ENCODE measurements at regions not wholly inside any gene's neighbourhood (a gene's known extent, or its start where the extent isn't known, plus 50 kb on each side); places are given as distances from the start of the nearest gene placed in this dataset.

- H3K9me3 ChIP-seq (ENCODE audit: low read depth, low read length), result no peaks in the 10 kb centered on the region
- no peaks in the 10 kb centered on the region for H3K36me3 ChIP-seq (ENCODE audit: insufficient read depth, low read length)
- H3K4me3 ChIP-seq, result no peak overlapping the region
- no peak for DNase-seq (ENCODE audit: low read depth, low spot score)
- no peak overlapping the region for H3K27ac ChIP-seq
- TF ChIP-seq EZH2 (IDR thresholded peaks at IDR 0.05) (no peak), POLR2AphosphoS5 (IDR thresholded peaks at IDR 0.05; ENCODE audit: borderline replicate concordance, low read depth, low read length) (no peak), FOXP2 (optimal IDR thresholded peaks at IDR 0.05; ENCODE audit: control extremely low read depth, extremely low read length, insufficient read depth) (no peak)
- no peak overlapping the region for H3K9ac ChIP-seq (ENCODE audit: insufficient read length)
Measured at GRCh38 chr16:85259115-85259831, 147.0 kb upstream of the CIBAR2 start.

DNA sequence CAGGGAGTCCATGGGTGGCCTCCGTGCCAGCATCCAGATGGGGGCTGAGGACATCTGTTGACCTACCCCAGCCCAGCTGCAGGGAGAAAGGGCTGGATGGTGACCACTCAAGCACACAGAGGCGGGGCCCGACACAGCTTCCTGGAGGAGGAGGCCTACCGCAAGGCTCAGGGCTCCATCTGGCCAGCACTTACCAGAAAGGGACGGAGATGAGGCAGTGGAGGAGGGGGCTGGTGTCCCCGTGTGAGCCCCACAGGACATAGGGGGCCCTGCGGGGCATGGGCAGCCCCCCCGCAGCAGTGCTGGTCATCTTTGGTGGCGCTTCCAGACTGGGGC is 147.5 kb upstream of the CIBAR2 start:
- no peak overlapping the region for H3K9ac ChIP-seq (ENCODE audit: insufficient read length)
- no peak overlapping the region for H3K27ac ChIP-seq
- H3K36me3 ChIP-seq (ENCODE audit: insufficient read depth, low read length), result no peaks in the 10 kb centered on the region
- DNase-seq (ENCODE audit: low read depth, low spot score), result no peak
- H3K4me3 ChIP-seq, result no peak overlapping the region
- no peaks in the 10 kb centered on the region for H3K9me3 ChIP-seq (ENCODE audit: low read depth, low read length)
- no peak for TF ChIP-seq EZH2 (IDR thresholded peaks at IDR 0.05)
- TF ChIP-seq FOXP2 (optimal IDR thresholded peaks at IDR 0.05; ENCODE audit: control extremely low read depth, extremely low read length, insufficient read depth), result no peak
- no peak for TF ChIP-seq POLR2AphosphoS5 (IDR thresholded peaks at IDR 0.05; ENCODE audit: borderline replicate concordance, low read depth, low read length)

- DNase-seq (ENCODE audit: low read depth, low spot score), result no peak
- no peak overlapping the region for H3K4me3 ChIP-seq
- H3K27ac ChIP-seq, result no peak overlapping the region
- H3K9me3 ChIP-seq (ENCODE audit: low read depth, low read length), result no peaks in the 10 kb centered on the region
- no peaks in the 10 kb centered on the region for H3K36me3 ChIP-seq (ENCODE audit: insufficient read depth, low read length)
- TF ChIP-seq POLR2AphosphoS5 (IDR thresholded peaks at IDR 0.05; ENCODE audit: borderline replicate concordance, low read depth, low read length), result no peak
- no peak for TF ChIP-seq FOXP2 (optimal IDR thresholded peaks at IDR 0.05; ENCODE audit: control extremely low read depth, extremely low read length, insufficient read depth)
- no peak for TF ChIP-seq EZH2 (IDR thresholded peaks at IDR 0.05)
- H3K9ac ChIP-seq (ENCODE audit: insufficient read length), result no peak overlapping the region
Measured at GRCh38 chr16:85261204-85261603, 148.9 kb upstream of the CIBAR2 start.

DNA sequence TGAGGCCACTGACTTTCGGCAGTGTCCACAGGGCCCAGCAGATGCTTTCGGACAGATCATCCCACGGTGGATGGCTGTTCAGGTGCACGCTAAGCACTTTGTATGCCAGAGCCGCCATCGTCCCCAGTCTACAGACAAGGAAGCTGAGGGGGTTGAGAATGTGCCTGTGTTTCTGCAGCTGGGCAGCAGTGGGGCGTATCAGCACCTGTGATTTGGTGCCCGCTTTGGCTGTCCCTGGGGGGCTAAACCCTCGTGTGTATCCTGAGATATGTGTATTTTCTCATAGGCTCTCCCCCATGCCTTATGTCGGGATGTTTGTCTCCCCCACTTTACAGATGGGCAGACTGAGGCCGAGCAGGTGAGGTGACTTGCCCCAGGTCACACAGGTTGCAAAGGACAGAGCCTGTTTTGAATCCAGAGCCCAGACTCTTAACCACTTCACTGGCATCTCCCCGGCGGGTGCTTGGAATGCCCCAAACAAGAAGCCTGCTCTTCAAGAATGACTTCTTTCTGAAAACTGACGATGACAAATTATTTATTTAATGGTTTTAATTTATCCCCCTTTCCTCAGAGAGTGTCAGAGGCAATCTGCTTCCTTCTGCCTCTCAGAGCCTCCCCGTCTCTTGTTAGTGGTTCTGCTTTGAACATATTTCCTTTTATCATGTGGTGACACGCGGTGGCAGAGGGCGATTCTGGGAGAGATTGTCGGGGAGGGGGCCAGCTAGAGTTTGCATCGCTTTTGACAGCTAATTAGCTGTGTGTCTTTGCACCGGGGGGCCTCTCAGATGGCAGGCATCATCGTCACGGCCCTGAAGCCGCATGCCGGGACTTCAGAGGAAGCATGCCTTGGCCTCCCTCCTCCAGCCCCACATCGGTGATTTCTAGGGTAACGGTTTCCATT is 149.6 kb upstream of the CIBAR2 start:
- no peak for DNase-seq (ENCODE audit: low read depth, low spot score)
- Histone ChIP-seq H3K9me3 (ENCODE audit: low read depth, low read length) (no peaks in the 10 kb centered on the region), H3K9ac (ENCODE audit: insufficient read length) (no peak overlapping the region), H3K36me3 (ENCODE audit: insufficient read depth, low read length) (no peaks in the 10 kb centered on the region), H3K27ac (no peak overlapping the region), H3K4me3 (no peak overlapping the region)
- TF ChIP-seq FOXP2 (optimal IDR thresholded peaks at IDR 0.05; ENCODE audit: control extremely low read depth, extremely low read length, insufficient read depth) (no peak), EZH2 (IDR thresholded peaks at IDR 0.05) (no peak), POLR2AphosphoS5 (IDR thresholded peaks at IDR 0.05; ENCODE audit: borderline replicate concordance, low read depth, low read length) (no peak)

DNA sequence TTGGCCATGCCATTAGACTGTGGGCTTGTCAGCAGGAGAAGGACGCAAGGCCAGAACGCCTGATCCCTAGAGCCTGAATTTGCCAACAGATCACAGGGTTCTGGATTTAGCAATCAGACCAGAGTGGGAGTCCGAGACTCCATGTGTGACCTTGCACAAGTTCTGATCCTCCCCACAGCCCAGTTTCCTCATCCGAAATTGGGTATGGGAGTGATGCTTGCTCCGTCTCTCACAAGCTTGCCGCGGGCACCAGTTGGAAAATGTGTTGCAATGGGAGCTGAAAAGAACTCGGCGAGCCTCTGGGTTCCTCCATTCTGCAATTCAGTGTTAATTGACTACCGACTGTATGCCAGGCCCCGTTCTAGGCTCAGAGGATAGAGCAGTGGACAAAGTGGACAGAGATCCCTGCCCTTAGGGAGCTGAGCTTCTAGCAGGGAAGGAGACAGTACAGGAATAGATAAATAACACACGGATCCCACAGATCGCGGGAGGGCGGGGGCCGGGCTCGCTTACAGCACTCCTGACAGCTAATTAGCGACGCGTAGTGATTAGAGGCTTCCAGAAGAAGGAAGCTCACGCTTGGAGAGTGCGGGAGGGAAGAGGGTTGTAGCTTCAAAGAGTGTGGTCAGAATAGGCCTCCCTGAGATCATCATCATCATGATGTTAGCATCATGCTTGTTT is 150.4 kb upstream of the CIBAR2 start:
- DNase-seq (ENCODE audit: low read depth, low spot score), result no peak
- H3K36me3 ChIP-seq (ENCODE audit: insufficient read depth, low read length), result no peaks in the 10 kb centered on the region
- no peak overlapping the region for H3K27ac ChIP-seq
- H3K9me3 ChIP-seq (ENCODE audit: low read depth, low read length), result no peaks in the 10 kb centered on the region
- no peak for TF ChIP-seq FOXP2 (optimal IDR thresholded peaks at IDR 0.05; ENCODE audit: control extremely low read depth, extremely low read length, insufficient read depth)
- TF ChIP-seq POLR2AphosphoS5 (IDR thresholded peaks at IDR 0.05; ENCODE audit: borderline replicate concordance, low read depth, low read length), result no peak
- TF ChIP-seq EZH2 (IDR thresholded peaks at IDR 0.05), result no peak
- no peak overlapping the region for H3K4me3 ChIP-seq
- H3K9ac ChIP-seq (ENCODE audit: insufficient read length), result no peak overlapping the region

DNA sequence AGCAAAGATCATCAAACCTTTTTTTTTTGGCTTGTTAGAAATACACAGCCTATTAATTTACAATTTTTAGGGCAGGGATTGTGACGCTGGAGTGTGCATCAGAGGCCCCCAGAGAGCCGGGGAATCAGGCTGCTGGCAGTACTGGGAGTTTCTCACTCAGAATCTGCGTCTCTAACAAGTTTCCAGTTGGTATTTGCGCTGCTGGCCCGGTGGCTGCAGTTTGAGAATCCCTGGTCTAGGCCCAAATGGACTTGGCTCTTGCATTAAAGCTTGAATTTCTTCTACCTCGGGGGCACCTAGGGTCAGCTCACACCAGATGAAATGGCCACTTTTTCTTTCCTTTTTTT is 150.9 kb upstream of the CIBAR2 start:
- Histone ChIP-seq H3K9me3 (ENCODE audit: low read depth, low read length) (no peaks in the 10 kb centered on the region), H3K4me3 (no peak overlapping the region), H3K36me3 (ENCODE audit: insufficient read depth, low read length) (no peaks in the 10 kb centered on the region), H3K9ac (ENCODE audit: insufficient read length) (no peak overlapping the region), H3K27ac (no peak overlapping the region)
- TF ChIP-seq POLR2AphosphoS5 (IDR thresholded peaks at IDR 0.05; ENCODE audit: borderline replicate concordance, low read depth, low read length), result no peak
- no peak for TF ChIP-seq FOXP2 (optimal IDR thresholded peaks at IDR 0.05; ENCODE audit: control extremely low read depth, extremely low read length, insufficient read depth)
- TF ChIP-seq EZH2 (IDR thresholded peaks at IDR 0.05), result no peak
- no peak for DNase-seq (ENCODE audit: low read depth, low spot score)

DNA sequence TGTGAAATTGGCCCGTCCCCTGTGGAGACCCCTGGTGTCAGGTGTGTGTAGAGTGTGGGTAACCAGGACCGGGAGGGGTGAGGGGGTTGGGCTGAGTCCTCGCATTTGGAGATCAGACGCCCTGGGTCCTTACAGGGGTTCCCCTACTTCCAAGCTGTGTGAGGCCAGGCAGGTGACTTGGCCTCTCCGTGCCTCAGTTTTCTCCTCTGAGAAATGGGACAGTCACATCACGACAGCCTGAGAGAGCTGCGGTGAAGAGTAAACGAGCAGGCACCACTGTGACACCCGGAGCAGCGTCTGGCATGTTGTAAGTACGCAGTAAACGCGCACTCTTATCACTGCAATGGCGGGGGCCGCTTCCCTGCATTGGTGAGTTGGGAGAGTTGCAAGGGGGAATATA is 152.5 kb upstream of the CIBAR2 start:
- Histone ChIP-seq H3K9ac (ENCODE audit: insufficient read length) (no peak overlapping the region), H3K4me3 (no peak overlapping the region), H3K36me3 (ENCODE audit: insufficient read depth, low read length) (no peaks in the 10 kb centered on the region), H3K27ac (no peak overlapping the region), H3K9me3 (ENCODE audit: low read depth, low read length) (no peaks in the 10 kb centered on the region)
- TF ChIP-seq POLR2AphosphoS5 (IDR thresholded peaks at IDR 0.05; ENCODE audit: borderline replicate concordance, low read depth, low read length), result no peak
- no peak for TF ChIP-seq EZH2 (IDR thresholded peaks at IDR 0.05)
- no peak for TF ChIP-seq FOXP2 (optimal IDR thresholded peaks at IDR 0.05; ENCODE audit: control extremely low read depth, extremely low read length, insufficient read depth)
- no peak for DNase-seq (ENCODE audit: low read depth, low spot score)

- Histone ChIP-seq H3K36me3 (ENCODE audit: insufficient read depth, low read length) (no peaks in the 10 kb centered on the region), H3K9ac (ENCODE audit: insufficient read length) (no peak overlapping the region), H3K4me3 (no peak overlapping the region), H3K27ac (no peak overlapping the region), H3K9me3 (ENCODE audit: low read depth, low read length) (no peaks in the 10 kb centered on the region)
- TF ChIP-seq POLR2AphosphoS5 (IDR thresholded peaks at IDR 0.05; ENCODE audit: borderline replicate concordance, low read depth, low read length), result no peak
- TF ChIP-seq EZH2 (IDR thresholded peaks at IDR 0.05), result no peak
- no peak for TF ChIP-seq FOXP2 (optimal IDR thresholded peaks at IDR 0.05; ENCODE audit: control extremely low read depth, extremely low read length, insufficient read depth)
- DNase-seq (ENCODE audit: low read depth, low spot score), result no peak
Measured at GRCh38 chr16:85265161-85265784, 153.0 kb upstream of the CIBAR2 start.
